HG02885 (cell line): ENCODE measurements at regions not wholly inside any gene's neighbourhood (a gene's known extent, or its start where the extent isn't known, plus 50 kb on each side); places are given as distances from the start of the nearest gene placed in this dataset.

Experiments used
- ATAC-seq: cut with Tn5 transposase; IDR thresholded peaks from one replicate; pipeline ENCODE4 v1.9.1; 2021; ENCODE audit warnings: mild to moderate bottlenecking; ENCODE audit not compliant: unreplicated experiment, poor library complexity

DNA sequence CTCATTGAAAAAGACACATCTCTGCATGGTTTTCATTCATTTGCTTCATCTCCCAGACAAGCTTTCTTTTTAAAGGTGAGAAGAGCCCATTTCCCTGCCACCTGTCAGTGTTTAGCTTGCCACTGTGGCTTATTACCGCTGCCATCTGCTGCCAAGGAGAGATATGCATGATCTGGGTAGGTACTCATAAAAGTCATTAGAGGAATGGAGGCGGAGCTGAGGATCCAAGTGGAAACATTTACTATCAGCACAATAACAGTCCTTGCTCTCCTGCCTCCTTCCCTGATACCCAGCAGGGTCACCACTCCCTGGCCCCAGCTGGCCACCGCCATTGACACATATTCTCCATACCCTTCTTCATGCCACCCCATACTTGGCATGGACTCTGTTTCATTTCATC is 390.4 kb downstream of the TSN start:
- ATAC-seq, result no peak

DNA sequence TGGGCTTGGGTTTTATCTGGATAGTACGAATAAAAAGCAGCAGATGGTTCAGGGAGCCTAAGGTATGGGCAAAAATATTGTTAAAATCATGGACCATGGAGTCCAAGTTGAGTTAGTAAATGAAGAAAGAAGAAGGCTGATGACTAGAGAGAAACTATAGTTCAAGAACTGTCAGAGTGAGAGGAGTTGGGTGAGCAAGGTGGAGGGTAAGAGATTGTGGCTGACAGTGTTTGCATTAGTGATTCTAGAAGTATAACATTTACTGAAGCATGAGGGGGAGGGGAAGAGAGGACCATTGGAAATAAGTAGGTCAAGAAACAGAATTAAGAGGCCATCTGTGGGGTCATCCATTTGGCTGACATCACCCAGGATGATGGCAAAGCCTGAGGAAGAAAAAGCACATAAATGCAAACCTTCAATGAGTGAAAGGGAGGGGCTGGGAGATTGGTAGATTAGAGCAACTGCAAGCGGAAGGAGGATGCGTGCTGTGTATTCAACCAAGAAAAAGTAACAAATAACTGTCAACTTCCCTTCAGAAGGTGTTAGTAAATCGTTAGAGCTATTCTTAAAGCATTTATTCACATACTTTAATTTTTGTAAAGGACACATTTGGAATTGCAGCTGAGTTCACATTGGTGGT is 392.8 kb downstream of the TSN start:
- peak; percentile 76 for ATAC-seq

DNA sequence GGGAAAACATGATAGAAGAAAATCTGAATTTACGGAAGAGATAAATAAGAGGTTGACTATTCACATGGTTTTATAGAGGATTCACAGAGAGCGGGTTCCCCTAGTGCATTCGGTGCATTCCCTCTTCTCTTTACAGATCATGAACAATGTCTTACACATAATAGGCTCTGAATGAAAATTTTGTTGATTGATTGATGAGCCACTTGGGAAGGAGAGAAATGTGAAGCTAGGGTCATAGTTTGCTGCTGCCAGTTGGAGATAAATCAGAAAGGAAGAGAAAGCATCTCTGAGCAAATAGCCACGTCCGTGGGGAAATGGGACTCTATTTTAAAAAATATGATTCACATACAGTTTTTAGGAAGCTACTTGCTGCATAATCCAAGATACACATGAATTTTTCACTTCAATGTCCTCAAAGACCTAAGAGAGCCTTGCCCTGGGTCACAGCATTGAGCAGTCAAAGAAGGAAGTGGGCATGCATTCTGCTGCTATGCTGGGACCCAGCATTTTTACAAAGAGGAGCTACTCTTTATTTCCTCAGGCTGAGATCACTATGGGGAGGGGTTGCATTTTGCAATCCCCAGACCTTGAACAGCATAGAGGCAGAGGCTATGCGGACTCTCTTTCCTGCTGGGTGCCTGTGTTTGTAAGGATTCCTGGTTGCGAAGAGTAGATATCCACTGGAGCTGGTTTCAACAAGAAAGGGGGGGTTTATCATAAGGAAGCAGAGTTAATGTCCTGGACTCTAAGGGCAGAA is 395.3 kb downstream of the TSN start:
- no peak for ATAC-seq

DNA sequence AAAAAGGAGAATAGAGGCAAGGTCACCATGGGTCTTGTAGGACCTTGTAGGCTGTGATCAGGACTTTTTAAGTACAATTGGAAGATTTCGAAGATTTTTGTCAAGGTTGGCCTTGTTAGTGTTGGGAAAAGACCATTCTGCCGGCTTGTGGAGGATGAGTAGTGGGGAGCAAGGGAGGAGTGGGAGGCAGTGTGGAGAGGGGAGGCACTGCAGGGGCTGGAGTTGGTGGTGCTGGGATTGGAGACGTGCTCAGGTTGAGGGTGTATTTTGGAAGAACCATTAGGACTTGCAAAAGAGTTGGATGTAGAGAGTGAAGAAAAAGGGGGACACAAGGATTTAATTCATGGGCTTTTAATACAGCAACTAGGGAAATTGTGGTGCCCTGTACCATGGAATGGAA is 397.1 kb downstream of the TSN start:
- no peak for ATAC-seq

DNA sequence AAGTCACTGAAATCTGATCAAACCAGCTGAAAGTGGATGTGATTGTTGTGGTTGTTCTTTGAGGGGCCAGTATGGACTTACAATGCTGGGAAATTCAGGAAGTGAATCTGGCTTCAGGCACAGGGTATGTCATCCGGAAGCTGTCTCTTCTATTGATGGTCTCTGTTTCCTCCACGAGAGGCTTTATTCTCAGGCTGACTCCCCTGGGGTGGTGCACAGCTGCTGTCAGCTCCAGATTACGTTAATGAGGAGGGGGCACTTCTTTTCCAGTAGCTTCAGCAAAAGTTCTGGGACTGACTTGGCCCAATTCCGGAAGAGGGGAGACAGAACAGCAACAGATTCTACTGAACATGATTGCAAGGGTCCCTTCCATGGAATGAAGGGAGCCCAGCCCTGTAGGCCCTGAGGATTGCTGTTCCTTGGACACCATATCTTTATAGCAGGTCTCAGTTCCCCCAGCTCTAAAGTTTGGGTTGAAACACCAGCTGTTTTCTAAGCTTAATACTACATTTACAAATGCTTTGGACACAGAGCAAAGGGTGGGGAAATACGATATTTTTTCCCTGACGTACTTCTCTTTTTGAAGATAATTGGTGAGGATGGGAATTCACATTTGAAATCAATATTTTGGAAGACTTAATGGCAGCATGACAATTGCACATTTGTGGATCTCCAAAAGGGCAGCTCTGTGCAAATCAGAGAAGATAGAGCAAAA is 400.9 kb downstream of the TSN start:
- peak; percentile 65 for ATAC-seq

DNA sequence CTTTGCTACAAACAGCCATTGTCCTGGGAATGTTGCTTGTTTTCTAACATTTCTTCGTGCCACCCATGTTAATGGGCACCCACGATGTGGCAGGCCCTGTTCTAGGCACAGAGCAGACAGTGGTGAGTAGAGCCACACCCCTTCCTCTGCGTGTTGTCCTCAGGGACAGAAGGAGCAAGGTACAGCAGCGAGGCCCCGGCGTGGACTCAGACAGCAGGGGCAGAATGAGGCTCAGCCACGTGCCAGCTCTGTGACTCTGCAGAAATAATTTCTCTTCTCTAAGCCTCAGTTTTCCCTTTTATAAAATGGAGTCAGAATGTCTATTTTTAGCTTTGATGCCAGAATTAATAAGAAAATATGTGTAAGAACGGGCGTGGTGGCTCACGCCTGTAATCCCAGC is 401.7 kb downstream of the TSN start:
- no peak for ATAC-seq

DNA sequence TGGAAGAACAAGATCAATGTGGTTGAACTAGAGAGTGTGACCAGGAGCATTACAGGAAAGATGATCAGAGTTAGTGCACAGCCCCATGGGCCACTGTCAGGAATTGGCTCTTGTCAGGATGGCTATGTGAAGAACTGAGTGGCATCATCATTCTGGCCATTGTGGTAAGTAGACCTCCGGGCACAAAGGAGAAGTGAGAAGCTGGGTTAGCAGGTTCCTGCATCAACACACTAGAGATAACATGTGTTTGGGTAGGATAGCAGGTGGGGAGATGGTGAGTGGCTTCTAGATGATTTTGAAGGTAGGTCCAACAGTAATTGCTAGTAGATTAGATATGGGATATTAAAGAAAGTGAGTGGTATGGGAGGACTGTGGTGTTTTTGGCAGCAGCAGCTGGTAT is 408.2 kb downstream of the TSN start:
- ATAC-seq, result no peak

DNA sequence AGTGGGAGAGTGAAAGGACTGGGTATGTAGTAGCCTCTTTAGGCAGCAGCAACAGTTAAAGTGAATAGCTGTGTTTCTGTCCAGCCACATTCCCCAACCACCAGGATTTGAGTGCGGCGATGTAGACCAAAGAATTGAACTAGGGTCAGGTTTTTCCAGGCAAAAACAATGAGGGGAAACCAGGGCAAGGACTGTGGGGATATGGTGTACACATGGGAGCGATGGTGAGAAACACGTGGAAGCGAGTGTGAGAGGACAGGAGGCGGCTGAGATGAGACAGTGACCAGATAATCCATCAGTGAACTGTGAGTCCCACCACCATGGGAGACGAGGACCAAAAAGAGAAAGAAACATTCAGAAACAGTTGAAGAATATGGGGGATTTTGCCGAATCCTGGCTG is 409.5 kb downstream of the TSN start:
- no peak for ATAC-seq

DNA sequence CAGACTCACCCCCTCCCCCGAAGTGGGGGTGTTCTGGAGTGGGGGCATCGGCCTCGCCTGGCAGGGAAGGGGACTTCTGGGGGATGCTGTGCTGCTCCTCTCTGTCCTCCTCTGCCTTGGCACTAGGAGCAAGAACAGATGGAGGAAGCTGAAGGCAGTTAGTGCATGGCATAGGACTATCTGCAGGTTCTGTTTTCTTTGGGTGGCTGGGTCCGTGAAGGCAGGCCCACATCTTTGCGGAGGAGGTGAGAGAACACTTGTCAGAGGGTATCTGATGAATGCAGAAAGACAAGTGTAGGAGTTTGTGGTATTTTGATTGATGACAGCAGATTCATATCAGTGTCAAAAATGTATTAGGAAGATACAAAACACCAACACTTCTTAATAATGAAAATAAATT is 411.4 kb downstream of the TSN start:
- ATAC-seq, result no peak

DNA sequence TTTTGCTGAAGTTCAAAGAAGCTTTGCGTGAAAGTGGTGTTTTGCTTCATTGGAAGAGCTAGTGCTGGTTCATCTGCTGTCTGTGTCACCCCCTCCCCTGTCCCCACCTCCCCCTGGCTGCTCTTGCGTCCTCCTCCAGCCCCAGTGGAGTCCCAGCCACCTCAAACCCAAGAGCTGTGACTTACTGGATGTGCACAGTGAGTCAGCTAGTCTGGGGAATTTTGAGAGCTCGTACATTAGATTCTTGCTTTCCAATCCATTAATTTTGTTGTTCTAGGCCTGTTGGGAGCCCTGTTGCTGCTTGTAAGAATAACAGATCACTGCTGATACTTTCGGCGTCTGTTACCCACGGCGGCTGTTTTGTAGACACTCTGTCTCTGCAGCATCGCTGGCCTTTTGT is 412.1 kb downstream of the TSN start:
- ATAC-seq, result no peak

DNA sequence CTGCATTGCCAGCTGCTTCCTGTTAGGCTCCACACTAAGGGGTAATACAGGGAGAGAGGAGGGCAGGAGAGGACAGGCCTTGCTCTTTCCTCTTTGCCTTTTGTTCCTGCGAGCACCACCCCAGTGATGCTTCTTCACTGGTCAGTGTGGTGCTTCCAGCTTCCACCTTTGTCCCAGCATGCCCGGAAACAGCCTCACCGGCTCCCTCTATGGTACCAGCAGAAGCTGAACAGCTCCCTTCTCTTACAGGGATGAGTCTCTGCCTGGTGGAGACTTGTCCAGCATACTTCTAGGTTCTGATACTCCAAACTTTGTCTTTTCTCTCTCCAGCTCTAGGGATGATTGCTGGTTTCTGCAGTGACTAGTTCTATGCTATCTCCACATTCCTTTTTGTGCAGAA is 413.3 kb downstream of the TSN start:
- no peak for ATAC-seq

DNA sequence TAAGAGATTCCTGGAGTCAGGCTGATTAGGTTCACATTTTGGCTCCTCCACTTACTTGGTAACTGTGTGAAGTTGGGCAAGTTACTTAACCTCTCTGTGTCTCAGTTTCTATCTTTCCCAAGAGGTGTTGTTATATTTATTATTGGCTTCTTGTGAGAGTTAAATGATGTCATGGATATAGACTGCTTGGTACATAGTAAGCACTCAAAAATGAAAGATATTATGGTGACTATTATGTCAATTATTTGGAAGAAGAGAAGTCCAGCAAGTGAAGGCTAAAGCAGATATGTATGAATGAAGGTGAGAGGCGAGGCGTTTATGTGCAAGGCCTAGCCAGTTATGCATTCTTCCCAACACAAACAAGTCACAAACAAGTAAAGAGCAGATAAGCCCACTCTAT is 417.4 kb downstream of the TSN start:
- ATAC-seq, result no peak

DNA sequence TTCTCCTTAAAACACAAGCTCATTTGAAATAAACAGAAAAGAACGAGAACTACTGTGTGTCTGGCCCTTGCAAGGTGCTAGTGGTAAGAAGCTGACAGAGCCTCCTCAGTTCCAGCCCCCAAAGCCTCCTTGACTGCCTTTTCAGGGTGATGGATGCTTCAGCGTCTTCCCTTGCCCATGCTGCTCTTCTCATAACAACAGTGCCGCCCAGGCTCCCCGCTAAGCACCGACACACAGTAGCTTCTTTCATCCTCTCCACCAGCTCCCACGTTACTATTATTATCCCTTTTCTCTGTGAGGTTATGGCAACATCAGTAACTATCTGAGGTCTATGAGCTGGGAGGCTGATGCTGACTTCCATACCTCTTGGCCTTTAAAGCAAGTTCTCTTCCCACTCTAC is 418.6 kb downstream of the TSN start:
- no peak for ATAC-seq

DNA sequence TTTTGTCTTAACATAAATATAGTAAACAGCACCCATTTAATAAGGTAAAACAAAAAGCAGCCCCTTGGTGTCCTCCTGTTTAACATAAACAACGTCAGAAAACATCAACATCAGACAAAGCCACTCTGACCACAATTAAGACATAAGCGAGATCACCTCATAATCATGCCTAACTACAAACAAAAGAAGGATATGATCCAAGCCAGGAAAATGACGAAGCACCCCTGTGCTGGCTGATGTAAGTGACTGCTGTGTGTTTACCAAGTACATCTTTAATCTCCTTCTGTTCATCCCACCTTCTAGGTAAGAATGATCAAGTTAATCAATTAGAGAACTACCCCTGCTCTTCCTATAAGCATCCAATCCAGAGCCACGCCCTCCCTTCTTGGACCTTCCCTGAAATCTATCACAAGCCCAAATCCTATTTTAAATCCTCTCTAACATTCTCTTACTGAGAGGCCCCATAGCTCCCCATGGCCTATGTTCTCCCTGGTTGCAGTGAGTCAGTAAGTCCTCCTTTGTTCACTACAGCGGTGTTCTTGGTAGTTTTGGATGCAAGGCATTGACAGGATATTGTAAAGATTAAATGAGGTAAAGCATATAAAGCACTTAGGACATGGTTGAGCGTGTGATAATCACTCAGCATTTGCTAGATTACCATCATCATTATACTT is 424.2 kb downstream of the TSN start:
- no peak for ATAC-seq

DNA sequence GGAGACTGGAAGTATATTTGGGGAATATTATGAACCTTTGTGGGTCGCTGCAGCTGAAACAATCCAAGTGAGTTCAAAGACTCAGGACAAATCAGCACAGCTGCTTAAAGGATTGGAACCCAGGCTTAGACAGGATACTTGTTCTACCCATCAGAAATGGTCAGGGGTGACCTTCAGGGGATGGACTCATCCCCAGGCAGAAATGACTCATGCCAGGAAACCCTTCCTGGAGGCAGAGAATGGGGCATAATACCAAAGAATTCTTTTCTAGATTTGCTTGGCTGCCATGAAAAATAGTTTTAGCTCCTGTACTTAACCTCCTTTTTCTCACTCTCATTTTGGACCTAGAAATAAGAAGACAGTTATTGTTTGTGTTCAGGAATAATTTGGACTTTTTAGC is 425.5 kb downstream of the TSN start:
- ATAC-seq, result no peak

DNA sequence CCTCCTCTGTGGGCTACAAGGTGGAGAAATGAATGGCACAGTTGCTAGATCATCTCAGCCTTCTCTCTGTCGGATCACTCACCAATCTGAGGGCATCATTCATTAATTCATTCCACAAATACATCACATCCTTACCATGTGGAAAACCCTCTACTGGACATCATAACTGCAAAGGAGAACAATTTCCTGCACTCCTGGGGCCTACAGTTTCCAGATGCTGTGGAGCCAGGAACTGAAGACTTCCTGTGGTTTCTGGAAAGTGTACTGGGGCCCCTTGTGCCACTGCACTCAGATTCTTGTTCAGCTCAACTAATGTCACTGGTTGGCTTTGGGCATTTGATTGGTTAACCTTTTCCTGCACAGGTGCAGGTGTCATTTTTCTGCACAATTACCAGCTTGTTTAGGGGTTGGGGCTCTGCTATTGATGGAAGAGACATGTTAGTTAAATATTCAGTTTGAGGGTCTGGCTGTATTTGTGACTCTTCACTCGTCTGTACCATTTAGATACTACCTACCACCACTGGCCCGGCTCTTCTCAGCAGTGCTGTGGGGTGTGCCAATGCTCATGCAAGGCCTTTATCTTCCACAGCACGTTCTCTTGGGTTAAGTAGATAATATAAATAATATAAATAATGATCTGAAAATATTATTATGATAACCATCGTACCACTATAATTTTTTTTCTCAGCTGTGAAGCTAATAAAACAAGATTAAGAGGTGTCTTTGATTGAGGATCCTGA is 427.3 kb downstream of the TSN start:
- ATAC-seq, result no peak

DNA sequence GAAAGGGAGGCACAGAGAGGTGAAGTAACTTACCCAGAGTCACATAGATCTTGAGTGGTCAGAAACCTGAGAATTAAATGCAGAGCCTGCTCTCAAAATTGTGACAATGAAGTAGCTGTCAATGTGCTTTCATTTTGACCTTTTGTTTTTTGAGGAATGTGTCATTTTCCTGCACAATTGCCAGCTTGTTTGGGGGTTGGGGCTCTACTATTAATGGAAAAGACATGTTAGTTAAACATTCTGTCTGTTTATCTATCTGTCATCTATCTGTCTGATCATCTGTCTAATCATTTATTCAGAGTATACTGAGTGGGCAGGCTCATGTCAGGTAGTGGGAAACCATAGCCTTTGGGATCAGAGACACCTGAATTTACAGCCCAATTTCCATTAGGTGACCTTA is 428.4 kb downstream of the TSN start:
- ATAC-seq, result no peak

DNA sequence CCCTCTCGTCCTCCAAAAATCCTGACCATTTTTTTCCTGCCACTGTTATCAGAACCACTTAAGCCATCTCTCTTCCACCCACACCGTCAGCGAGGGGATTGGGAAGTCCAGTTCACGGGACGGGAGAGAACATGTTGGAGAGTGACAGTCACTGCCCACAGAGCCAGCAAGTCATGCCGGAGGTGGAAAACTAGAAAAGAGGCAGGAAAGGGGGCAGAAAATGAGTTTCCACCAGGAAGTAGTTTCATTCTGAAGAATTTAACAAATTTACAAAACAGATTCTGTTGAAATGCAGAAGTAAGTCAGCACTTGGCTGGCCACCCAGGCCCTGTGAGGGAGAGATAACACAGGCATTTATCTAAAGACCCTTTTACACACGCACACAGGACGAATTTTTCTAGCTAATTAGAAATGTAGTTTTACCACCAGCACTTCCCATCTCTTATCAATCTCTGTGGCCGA is 431.3 kb downstream of the TSN start:
- no peak for ATAC-seq

DNA sequence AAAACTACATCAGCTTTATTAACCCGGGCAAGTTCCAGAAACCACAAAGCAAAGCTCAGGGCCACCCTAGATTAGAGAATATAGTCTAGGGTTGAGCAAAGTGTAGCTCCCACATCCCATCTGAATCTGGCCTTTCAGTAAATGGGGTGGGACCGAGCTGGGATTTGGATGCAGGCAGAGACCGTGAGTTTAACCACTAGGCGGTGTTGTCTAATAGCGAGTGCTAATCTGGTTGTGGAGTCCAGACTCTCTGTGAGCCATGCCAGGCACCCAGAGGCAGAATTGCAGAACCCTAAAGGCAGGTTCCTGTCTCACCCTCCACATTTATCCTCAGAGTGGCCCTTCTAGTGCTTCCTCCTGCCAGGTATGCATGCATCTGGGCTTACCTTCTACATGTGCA is 435.9 kb downstream of the TSN start:
- peak; percentile 66 for ATAC-seq

DNA sequence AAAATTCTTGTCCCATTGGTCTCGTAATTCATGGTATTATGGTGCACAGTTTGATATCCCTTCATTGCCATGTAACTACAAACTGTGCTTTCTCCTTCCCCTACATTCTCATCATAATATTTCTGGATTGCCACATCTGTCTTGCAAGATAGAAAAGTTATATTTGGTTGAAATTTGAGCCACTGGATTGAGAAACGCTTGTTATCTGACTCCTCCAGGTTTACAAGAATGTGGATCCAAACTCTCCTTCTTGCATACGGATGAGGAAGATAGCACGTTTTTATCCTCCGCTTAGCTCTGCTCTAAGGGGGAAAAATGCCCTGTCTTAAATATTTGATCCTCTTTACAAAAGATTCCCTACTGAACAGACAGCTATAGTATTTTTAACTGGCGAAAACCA is 438.2 kb downstream of the TSN start:
- ATAC-seq, result no peak
